GM12874 (cell line): ENCODE measurements at regions not wholly inside any gene's neighbourhood (a gene's known extent, or its start where the extent isn't known, plus 50 kb on each side); places are given as distances from the start of the nearest gene placed in this dataset.

Source experiments
- CTCF ChIP-seq: IDR thresholded peaks from 2 replicates; pipeline ENCODE4 v1.5.1; 2011; ENCODE audit warnings: low read depth, mild to moderate bottlenecking, control low read depth, low read length, moderate library complexity; ENCODE audit not compliant: insufficient read depth

DNA sequence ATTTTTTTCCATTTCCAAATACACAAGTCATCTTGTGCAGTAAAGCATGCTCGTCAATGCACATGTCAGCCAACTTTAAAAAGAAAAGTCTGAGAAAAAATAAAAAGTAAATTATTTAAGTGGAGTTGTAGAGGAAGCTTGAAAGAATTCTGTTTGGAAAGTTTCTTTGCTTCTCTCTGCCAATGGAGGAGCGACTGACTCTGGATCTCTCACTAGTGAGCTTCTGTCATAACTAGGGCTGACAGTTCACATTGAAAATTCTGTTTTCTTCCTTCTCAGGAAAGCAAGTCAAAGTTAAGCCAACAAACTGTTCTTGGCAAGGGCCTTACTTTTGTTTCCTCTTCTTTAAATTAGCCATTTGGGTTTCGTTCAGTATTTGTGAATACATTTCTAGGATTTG lies 298.2 kb downstream of the POU4F1 start:
- TF ChIP-seq CTCF = no peak

GRCh38 chr13:78299832-78300623 lies 303.3 kb downstream of the POU4F1 start:
- no peak for TF ChIP-seq CTCF

DNA sequence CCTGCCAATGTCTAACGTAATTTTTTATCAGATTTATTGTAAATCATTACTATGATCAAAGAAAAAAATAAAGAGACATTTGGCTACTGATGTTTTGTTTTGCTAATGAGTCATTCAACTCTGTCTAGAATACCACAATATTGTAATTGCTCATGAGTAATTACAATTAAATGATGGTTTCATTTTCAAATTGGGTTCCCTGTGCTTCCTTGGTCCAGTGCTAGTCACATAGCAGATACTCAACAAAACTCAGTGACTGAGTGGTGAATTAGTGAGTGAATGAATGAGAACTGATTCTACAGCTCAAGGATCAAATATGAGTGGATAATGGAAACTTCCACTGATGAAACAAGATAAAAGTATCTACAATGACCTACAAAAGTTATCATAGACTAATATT lies 304.7 kb downstream of the POU4F1 start:
- no peak for TF ChIP-seq CTCF

DNA sequence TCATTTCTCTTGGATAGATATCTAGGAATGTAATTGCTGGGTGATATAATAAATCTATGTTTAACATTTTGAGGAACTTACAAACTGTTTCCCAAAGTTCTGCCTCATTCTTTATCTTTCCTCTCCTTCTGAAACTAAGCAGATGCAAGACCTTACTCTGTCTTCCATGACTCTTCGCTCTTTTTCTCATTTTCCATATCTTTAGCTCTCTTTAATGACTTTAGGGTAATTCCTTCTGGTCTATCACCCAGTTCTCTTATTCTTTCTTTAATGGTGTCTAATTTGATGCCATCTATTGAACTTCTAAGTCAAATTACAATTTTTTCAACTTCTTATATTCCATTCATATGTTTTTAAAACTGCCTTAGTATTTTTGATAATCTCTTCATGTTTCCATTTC lies 316.6 kb downstream of the POU4F1 start:
- no peak for TF ChIP-seq CTCF

GRCh38 chr13:78265098-78265497 lies 338.3 kb downstream of the POU4F1 start:
- no peak for TF ChIP-seq CTCF

DNA sequence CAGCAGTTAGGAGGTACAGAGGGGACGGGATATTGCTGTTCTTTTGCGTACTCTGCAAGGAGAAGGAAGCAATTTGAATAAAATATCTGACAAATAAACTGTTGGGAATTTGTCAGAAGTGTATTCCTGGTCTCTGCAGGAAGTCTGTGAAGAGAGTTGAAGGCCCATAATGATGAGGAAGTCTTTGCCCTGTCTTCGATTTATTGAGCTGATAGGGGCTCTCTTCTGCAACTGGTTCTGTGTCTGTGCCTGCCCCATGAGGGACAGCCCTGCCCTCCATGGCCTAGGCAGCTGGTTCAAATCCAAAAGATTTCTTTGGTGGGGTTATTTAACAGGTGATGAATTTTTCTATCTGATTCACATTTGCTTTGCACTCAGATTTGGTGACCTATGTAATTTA lies 339.7 kb upstream of the EDNRB start:
- TF ChIP-seq CTCF = no peak

DNA sequence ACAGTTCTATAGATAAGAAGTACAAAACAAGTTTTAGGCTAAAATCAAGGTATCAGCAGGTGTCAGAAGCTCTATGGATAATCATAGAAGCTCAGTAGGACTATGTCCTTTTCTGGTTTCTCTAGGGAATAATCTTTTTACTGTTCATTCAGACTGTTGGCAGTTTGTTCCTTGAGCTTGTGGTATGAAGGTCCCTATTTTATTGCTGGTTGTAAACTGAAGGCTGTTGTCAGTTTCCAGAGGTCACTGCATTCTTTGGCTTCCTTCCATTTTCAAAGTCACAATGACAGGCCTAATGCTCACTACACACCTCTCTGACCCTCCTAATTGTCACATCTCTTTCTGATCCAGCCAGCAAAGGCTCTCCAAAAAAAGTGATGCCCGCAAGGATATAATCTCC lies 337.9 kb upstream of the EDNRB start:
- no peak for TF ChIP-seq CTCF
